ENCODE measurements at regions not wholly inside any gene's neighbourhood (a gene's known extent, or its start where the extent isn't known, plus 50 kb on each side); places are given as distances from the start of the nearest gene placed in this dataset.

DNA sequence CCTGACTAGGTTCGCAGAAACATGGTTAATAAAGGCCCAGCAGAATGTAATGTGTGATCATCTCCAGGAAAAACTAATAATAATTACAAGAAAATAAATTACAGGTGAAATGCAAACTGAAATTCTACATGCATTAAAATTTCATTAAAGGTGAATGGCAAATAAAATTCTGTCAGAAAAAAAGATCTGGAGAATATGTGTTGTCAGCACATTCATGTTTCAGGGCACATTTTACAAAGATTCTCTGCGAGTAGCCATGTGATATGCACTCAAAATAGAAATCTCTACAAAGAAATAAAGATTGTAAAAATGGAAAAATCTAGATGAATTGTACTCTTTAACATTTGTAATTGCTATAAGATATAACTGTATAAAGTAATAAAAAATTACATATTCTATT, 765.2 kb downstream of the TMEM121 start:
- Histone ChIP-seq H3K27me3 (replicated peaks in 1 of 4; ENCODE audit: control insufficient read depth in 3 of 4, extremely low read depth in 1 of 4, insufficient read depth in 3 of 4, low read length in 3 of 4) (no peaks in the 10 kb centered on the region), H3K4me2 (ENCODE audit: insufficient read depth in 1 of 2, low read depth in 2 of 2, low read length in 2 of 2) (no peak overlapping the region), H4K91ac (replicated peaks; ENCODE audit: insufficient read length, low read length) (no peak overlapping the region), H3K36me3 (ENCODE audit: control insufficient read depth in 2 of 4, insufficient read depth in 4 of 4, low read length in 3 of 4) (peaks cover 0 to 2% (median 0%) of the 10 kb centered on the region in 4 experiments; a peak in 1 of 8 replicates), H3K9ac (replicated peaks in 1 of 4; ENCODE audit: extremely low read depth in 1 of 4, low read depth in 3 of 4, low read length in 3 of 4) (no peak overlapping the region), H2BK15ac (ENCODE audit: low read length) (no peak overlapping the region), H3K4ac (replicated peaks; ENCODE audit: insufficient read length, low read depth, low read length) (no peak overlapping the region), H3K9me3 (ENCODE audit: insufficient read depth in 2 of 2, low read depth in 1 of 2, low read length in 1 of 2) (peaks cover 30 to 69% of the 10 kb centered on the region in 2 experiments), H3K4me3 (ENCODE audit: extremely low read depth in 1 of 4, insufficient read depth in 2 of 4, low read depth in 3 of 4, low read length in 4 of 4) (no peak overlapping the region), H4K8ac (ENCODE audit: extremely low read depth, insufficient read depth, low read length) (no peak overlapping the region), H4K20me1 (replicated peaks in 1 of 2; ENCODE audit: control insufficient read depth in 1 of 2, insufficient read depth in 2 of 2, low read length in 2 of 2) (no peaks in the 10 kb centered on the region), H2BK12ac (ENCODE audit: low read depth, low read length) (no peak overlapping the region), H2BK5ac (ENCODE audit: low read depth, low read length) (no peak overlapping the region), H3K79me2 (ENCODE audit: control insufficient read depth in 1 of 2, insufficient read depth in 2 of 2, low read length in 2 of 2) (no peaks in the 10 kb centered on the region), H3K18ac (ENCODE audit: extremely low read depth, low read length) (no peak overlapping the region), H2BK20ac (ENCODE audit: low read length) (no peak overlapping the region), H3K56ac (replicated peaks; ENCODE audit: insufficient read length, low read depth, low read length) (no peak overlapping the region), H3K14ac (ENCODE audit: insufficient read length) (no peak overlapping the region), H4K5ac (ENCODE audit: insufficient read length, low read depth, low read length) (no peak overlapping the region), H3K79me1 (ENCODE audit: low read depth, low read length) (no peaks in the 10 kb centered on the region), H2AFZ (ENCODE audit: low read length) (no peak overlapping the region), H3K23ac (ENCODE audit: insufficient read length) (no peak overlapping the region), H2BK120ac (replicated peaks; ENCODE audit: low read depth, low read length) (no peak overlapping the region), H3K27ac (ENCODE audit: low read depth, low read length) (no peak overlapping the region), H2AK5ac (ENCODE audit: low read depth, low read length) (no peak overlapping the region), H3K23me2 (ENCODE audit: low read depth, low read length) (no peaks in the 10 kb centered on the region), H3K4me1 (replicated peaks in 1 of 4; ENCODE audit: control insufficient read depth in 3 of 4, insufficient read depth in 4 of 4, low read length in 3 of 4) (no peaks in the 10 kb centered on the region)
- TF ChIP-seq, protein P1, sequence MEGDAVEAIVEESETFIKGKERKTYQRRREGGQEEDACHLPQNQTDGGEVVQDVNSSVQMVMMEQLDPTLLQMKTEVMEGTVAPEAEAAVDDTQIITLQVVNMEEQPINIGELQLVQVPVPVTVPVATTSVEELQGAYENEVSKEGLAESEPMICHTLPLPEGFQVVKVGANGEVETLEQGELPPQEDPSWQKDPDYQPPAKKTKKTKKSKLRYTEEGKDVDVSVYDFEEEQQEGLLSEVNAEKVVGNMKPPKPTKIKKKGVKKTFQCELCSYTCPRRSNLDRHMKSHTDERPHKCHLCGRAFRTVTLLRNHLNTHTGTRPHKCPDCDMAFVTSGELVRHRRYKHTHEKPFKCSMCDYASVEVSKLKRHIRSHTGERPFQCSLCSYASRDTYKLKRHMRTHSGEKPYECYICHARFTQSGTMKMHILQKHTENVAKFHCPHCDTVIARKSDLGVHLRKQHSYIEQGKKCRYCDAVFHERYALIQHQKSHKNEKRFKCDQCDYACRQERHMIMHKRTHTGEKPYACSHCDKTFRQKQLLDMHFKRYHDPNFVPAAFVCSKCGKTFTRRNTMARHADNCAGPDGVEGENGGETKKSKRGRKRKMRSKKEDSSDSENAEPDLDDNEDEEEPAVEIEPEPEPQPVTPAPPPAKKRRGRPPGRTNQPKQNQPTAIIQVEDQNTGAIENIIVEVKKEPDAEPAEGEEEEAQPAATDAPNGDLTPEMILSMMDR (IDR thresholded peaks at IDR 0.05; ENCODE audit: control extremely low read depth in 1 of 3, insufficient read depth in 1 of 3, low read depth in 1 of 3, low read length in 3 of 3) = no peak
- TF ChIP-seq CHD1 (IDR thresholded peaks at IDR 0.05; ENCODE audit: low read depth, low read length) (no peak), POLR2A (IDR thresholded peaks at IDR 0.05; ENCODE audit: control extremely low read depth in 1 of 2, low read depth in 2 of 2, low read length in 2 of 2) (no peak), SUZ12 (IDR thresholded peaks at IDR 0.05; ENCODE audit: low read length) (no peak), CBX8 (IDR thresholded peaks at IDR 0.05; ENCODE audit: borderline replicate concordance, low read depth, low read length) (no peak), RNF2 (IDR thresholded peaks at IDR 0.05; ENCODE audit: borderline replicate concordance, low read depth, low read length, missing control alignments, poor library complexity, severe bottlenecking) (no peak), TBP (IDR thresholded peaks at IDR 0.05; ENCODE audit: low read depth, low read length) (no peak), BRCA1 (IDR thresholded peaks at IDR 0.05; ENCODE audit: low read depth, low read length) (no peak), SAP30 (IDR thresholded peaks at IDR 0.05; ENCODE audit: insufficient read depth, insufficient replicate concordance, low read length) (no peak), SP1 (IDR thresholded peaks at IDR 0.05; ENCODE audit: low read depth, low read length) (no peak)
- TF ChIP-seq, protein P2, sequence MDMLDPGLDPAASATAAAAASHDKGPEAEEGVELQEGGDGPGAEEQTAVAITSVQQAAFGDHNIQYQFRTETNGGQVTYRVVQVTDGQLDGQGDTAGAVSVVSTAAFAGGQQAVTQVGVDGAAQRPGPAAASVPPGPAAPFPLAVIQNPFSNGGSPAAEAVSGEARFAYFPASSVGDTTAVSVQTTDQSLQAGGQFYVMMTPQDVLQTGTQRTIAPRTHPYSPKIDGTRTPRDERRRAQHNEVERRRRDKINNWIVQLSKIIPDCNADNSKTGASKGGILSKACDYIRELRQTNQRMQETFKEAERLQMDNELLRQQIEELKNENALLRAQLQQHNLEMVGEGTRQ (IDR thresholded peaks at IDR 0.05; ENCODE audit: low read length) = no peak
- ChIA-PET CTCF (ENCODE audit: partially characterized antibody) (no interaction called here), POLR2A (ENCODE audit: partially characterized antibody) (no interaction called here)
- no peak for DNase-seq (ENCODE audit: low read depth in 1 of 2, low spot score in 2 of 2)
- WGBS, 2 experiments (ENCODE audit: extremely low coverage in 1 of 2, insufficient coverage in 1 of 2, insufficient read length in 1 of 2, insufficient replicate concordance in 2 of 2, low coverage in 1 of 2, low lambda C conversion rate in 2 of 2, missing lambda C conversion rate in 1 of 2) = 56% methylated on average over 2 of the region's 2 CpGs; no CpG with 5 or more reads in 1 of the 2 experiments
- FAIRE-seq = no peak

Measured in H1 (cell line).